BE2C (cell line): ENCODE measurements at regions not wholly inside any gene's neighbourhood (a gene's known extent, or its start where the extent isn't known, plus 50 kb on each side); places are given as distances from the start of the nearest gene placed in this dataset.
"Not testable (repeated sequence)": the region's sequence is repeated elsewhere in the genome, so short reads cannot be mapped to it uniquely, and the experiment has no call there.

Experiments
- DNase-seq: peaks from one replicate; pipeline ENCODE4 v3.0.0-alpha.2; 2020
- H3K27me3 ChIP-seq: fragments of 250-450 bp; sonication (Bioruptor Pico); 2 replicates; pipeline ENCODE4 v1.5.1; 2020; ENCODE audit warnings: mild to moderate bottlenecking
- H3K36me3 ChIP-seq: fragments of 250-450 bp; sonication (Bioruptor Pico); 2 replicates; pipeline ENCODE4 v1.5.1; 2020; ENCODE audit warnings: mild to moderate bottlenecking
- H3K4me1 ChIP-seq: fragments of 250-450 bp; sonication (Bioruptor Pico); 2 replicates; pipeline ENCODE4 v1.5.1; 2020
- H3K4me3 ChIP-seq: 2 replicates; pipeline ENCODE4 v1.5.1; 2011; ENCODE audit warnings: low read depth, low read length
- H3K9me3 ChIP-seq: fragments of 250-450 bp; sonication (Bioruptor Pico); 2 replicates; pipeline ENCODE4 v1.5.1; 2020
- CTCF ChIP-seq: IDR thresholded peaks from 2 replicates; pipeline ENCODE4 v1.5.1; 2012; ENCODE audit warnings: mild to moderate bottlenecking, low read depth, low read length

- DNase-seq: no peak
- H3K9me3 ChIP-seq: no peaks in the 10 kb centered on the region
- TF ChIP-seq CTCF: no peak
- no peaks in the 10 kb centered on the region for H3K36me3 ChIP-seq
- H3K27me3 ChIP-seq: no peaks in the 10 kb centered on the region
- H3K4me1 ChIP-seq: no peaks in the 10 kb centered on the region
- H3K4me3 ChIP-seq: no peak overlapping the region
Measured at GRCh38 chr1:100597061-100597741, 59.3 kb downstream of the GPR88 start.

- TF ChIP-seq CTCF: no peak
- no peaks in the 10 kb centered on the region for H3K36me3 ChIP-seq
- no peak overlapping the region for H3K4me3 ChIP-seq
- DNase-seq: no peak
- H3K9me3 ChIP-seq: no peaks in the 10 kb centered on the region
- no peaks in the 10 kb centered on the region for H3K4me1 ChIP-seq
- no peaks in the 10 kb centered on the region for H3K27me3 ChIP-seq
Measured at GRCh38 chr1:100597784-100598183, 59.8 kb downstream of the GPR88 start.

GRCh38 chr1:100600377-100600776 lies 62.4 kb downstream of the GPR88 start:
- H3K36me3 ChIP-seq, H3K4me3 ChIP-seq, DNase-seq, H3K9me3 ChIP-seq, H3K4me1 ChIP-seq, H3K27me3 ChIP-seq: not testable (repeated sequence)

- not testable (repeated sequence) for H3K4me1 ChIP-seq, H3K27me3 ChIP-seq, DNase-seq, H3K4me3 ChIP-seq, H3K36me3 ChIP-seq, H3K9me3 ChIP-seq
Measured at GRCh38 chr1:100602028-100602427, 64.1 kb downstream of the GPR88 start.

- no peak for TF ChIP-seq CTCF
- H3K36me3 ChIP-seq: no peaks in the 10 kb centered on the region
- 0 out of 2 replicates have a peak, but pooled peaks cover 4% of the 10 kb centered on the region for H3K27me3 ChIP-seq
- no peak overlapping the region for H3K4me3 ChIP-seq
- no peaks in the 10 kb centered on the region; the same call in 1 of the 2 replicates for H3K9me3 ChIP-seq
- no peaks in the 10 kb centered on the region for H3K4me1 ChIP-seq
- no peak for DNase-seq
Measured at GRCh38 chr1:100604372-100604771, 66.4 kb downstream of the GPR88 start.

- DNase-seq: no peak
- H3K4me3 ChIP-seq: no peak overlapping the region
- no peaks in the 10 kb centered on the region; the same call in 1 of the 2 replicates for H3K9me3 ChIP-seq
- H3K36me3 ChIP-seq: no peaks in the 10 kb centered on the region
- peak; percentile 45 for TF ChIP-seq CTCF
- H3K27me3 ChIP-seq: peaks cover 12% of the 10 kb centered on the region
- no peaks in the 10 kb centered on the region for H3K4me1 ChIP-seq
Measured at GRCh38 chr1:100606438-100606837, 68.5 kb downstream of the GPR88 start.

GRCh38 chr1:100607628-100608240 lies 69.8 kb downstream of the GPR88 start:
- TF ChIP-seq CTCF: no peak
- no peaks in the 10 kb centered on the region for H3K36me3 ChIP-seq
- H3K4me3 ChIP-seq: no peak overlapping the region
- peaks cover 20% of the 10 kb centered on the region for H3K27me3 ChIP-seq
- no peaks in the 10 kb centered on the region; the same call in 1 of the 2 replicates for H3K9me3 ChIP-seq
- no peak for DNase-seq
- H3K4me1 ChIP-seq: no peaks in the 10 kb centered on the region
